ENCODE measurements at regions not wholly inside any gene's neighbourhood (a gene's known extent, or its start where the extent isn't known, plus 50 kb on each side); places are given as distances from the start of the nearest gene placed in this dataset.

DNA sequence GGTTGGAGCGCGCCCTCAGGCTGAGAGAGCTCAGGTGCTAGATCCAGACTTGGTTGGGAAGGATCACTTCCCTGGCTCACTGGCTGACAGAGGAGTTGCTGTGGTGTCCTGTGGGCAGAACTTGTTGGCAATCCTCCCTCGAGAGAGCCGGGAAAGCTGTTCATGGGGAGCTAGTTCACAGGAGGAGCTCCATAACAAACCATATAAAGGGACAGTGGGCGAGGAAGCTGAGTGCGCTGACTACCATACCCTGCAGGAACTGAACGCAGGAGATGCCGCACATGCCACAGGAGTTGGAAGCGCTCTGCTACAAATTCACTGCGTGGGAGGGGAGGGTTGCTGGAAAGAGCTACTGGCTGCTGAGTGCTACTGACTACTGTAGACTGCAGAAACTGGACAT is 243.2 kb downstream of the OGFRL1 start:
- intact Hi-C loops (cut with micrococcal nuclease) = loop anchor here (5.0 kb wide), 1 partner anchor 555 kb away; no protein-coding TSS in a partner anchor

DNA sequence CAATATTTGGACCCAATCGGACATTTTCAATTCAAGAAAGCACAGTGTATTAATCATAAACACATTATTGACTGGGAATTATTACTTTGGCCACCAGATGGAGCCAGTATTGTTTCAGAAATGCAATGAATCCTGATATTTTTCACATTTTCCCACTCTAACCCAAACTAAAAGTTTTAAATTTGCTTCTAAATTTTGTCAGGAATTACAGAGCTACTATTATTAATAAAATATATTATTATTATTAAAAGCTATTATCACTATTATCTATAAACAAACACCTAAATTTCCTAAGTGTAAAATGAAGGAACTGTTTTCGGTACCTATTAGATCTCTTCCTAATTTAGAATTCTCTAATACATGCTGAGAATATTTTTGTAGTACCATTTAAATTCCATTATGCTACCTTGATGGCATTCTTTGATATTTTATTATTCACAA is 245.3 kb downstream of the OGFRL1 start:
- no peaks in the 10 kb centered on the region for H3K36me3 ChIP-seq
- intact Hi-C loops (cut with micrococcal nuclease) = loop anchor here (5.0 kb wide), 1 partner anchor 553 kb away; no protein-coding TSS in a partner anchor

More for the DNA sequence above, 243.2 kb downstream of the OGFRL1 start:
- Histone ChIP-seq H3K4me1 (no peaks in the 10 kb centered on the region), H3K27ac (replicated peaks) (no peak overlapping the region), H3K4me3 (no peak overlapping the region), H3K36me3 (no peaks in the 10 kb centered on the region), H3K9me3 (replicated peaks) (no peaks in the 10 kb centered on the region), H3K27me3 (ENCODE audit: low read depth) (no peaks in the 10 kb centered on the region)
- TF ChIP-seq, protein P1, sequence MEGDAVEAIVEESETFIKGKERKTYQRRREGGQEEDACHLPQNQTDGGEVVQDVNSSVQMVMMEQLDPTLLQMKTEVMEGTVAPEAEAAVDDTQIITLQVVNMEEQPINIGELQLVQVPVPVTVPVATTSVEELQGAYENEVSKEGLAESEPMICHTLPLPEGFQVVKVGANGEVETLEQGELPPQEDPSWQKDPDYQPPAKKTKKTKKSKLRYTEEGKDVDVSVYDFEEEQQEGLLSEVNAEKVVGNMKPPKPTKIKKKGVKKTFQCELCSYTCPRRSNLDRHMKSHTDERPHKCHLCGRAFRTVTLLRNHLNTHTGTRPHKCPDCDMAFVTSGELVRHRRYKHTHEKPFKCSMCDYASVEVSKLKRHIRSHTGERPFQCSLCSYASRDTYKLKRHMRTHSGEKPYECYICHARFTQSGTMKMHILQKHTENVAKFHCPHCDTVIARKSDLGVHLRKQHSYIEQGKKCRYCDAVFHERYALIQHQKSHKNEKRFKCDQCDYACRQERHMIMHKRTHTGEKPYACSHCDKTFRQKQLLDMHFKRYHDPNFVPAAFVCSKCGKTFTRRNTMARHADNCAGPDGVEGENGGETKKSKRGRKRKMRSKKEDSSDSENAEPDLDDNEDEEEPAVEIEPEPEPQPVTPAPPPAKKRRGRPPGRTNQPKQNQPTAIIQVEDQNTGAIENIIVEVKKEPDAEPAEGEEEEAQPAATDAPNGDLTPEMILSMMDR (IDR thresholded peaks at IDR 0.05; ENCODE audit: borderline replicate concordance) = no peak
- DNase-seq = no peak

GRCh38 chr6:71534921-71535320 is 246.3 kb downstream of the OGFRL1 start:
- TF ChIP-seq, protein P1 (IDR thresholded peaks at IDR 0.05; ENCODE audit: borderline replicate concordance) = no peak
- DNase-seq = no peak

More for the DNA sequence above, 245.3 kb downstream of the OGFRL1 start:
- no peak for DNase-seq
- Histone ChIP-seq H3K4me1 (no peaks in the 10 kb centered on the region), H3K4me3 (no peak overlapping the region), H3K27ac (replicated peaks) (no peak overlapping the region), H3K27me3 (ENCODE audit: low read depth) (no peaks in the 10 kb centered on the region), H3K9me3 (replicated peaks) (no peaks in the 10 kb centered on the region)
- TF ChIP-seq, protein P1 (IDR thresholded peaks at IDR 0.05; ENCODE audit: borderline replicate concordance) = peak; percentile 75

DNA sequence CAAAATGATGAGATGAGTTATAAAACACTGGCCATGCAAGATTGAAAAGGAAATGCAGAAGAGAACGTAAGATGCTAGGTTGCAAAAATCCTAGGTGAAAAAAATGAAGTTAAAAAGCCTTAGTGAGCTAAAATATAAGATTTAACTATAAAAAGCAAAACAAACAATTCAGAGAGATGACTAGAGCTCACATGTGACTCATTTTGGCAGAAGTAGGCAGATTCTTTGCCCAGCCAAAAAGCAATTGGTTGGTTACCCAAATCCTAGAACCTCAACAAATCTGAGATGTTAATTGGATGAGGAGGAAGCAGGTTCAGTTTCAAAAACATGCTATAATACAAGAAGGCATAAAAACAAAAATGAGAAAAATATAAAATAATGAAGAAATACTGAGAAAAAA is 249.1 kb downstream of the OGFRL1 start:
- H3K9me3 ChIP-seq (replicated peaks) = no peaks in the 10 kb centered on the region
- H3K4me1 ChIP-seq = no peaks in the 10 kb centered on the region
- intact Hi-C loops (cut with micrococcal nuclease) = no loop called here
- H3K27me3 ChIP-seq (ENCODE audit: low read depth) = no peaks in the 10 kb centered on the region
- DNase-seq = no peak
- H3K27ac ChIP-seq (replicated peaks) = no peak overlapping the region
- TF ChIP-seq, protein P1 (IDR thresholded peaks at IDR 0.05; ENCODE audit: borderline replicate concordance) = no peak
- H3K36me3 ChIP-seq = no peaks in the 10 kb centered on the region
- no peak overlapping the region for H3K4me3 ChIP-seq

More at GRCh38 chr6:71534921-71535320, 246.3 kb downstream of the OGFRL1 start:
- no peaks in the 10 kb centered on the region for H3K4me1 ChIP-seq
- H3K36me3 ChIP-seq = no peaks in the 10 kb centered on the region
- no peaks in the 10 kb centered on the region for H3K27me3 ChIP-seq (ENCODE audit: low read depth)
- H3K4me3 ChIP-seq = no peak overlapping the region
- intact Hi-C loops (cut with micrococcal nuclease) = loop anchor here (5.0 kb wide), 1 partner anchor 552 kb away; no protein-coding TSS in a partner anchor
- no peaks in the 10 kb centered on the region for H3K9me3 ChIP-seq (replicated peaks)
- H3K27ac ChIP-seq (replicated peaks) = no peak overlapping the region

- Histone ChIP-seq H3K27me3 (ENCODE audit: low read depth) (no peaks in the 10 kb centered on the region), H3K9me3 (replicated peaks) (peaks cover 14% of the 10 kb centered on the region), H3K4me3 (no peak overlapping the region), H3K36me3 (no peaks in the 10 kb centered on the region), H3K27ac (replicated peaks) (no peak overlapping the region), H3K4me1 (no peaks in the 10 kb centered on the region)
- DNase-seq = no peak
- intact Hi-C loops (cut with micrococcal nuclease) = no loop called here
- TF ChIP-seq, protein P1 (IDR thresholded peaks at IDR 0.05; ENCODE audit: borderline replicate concordance) = no peak
Observed at GRCh38 chr6:71544028-71544427, 255.4 kb downstream of the OGFRL1 start.
